ENCODE measurements at regions not wholly inside any gene's neighbourhood (a gene's known extent, or its start where the extent isn't known, plus 50 kb on each side); places are given as distances from the start of the nearest gene placed in this dataset.

GRCh38 chr5:73305386-73305785, 132.4 kb downstream of the TMEM174 start:
- Histone ChIP-seq H3K27me3 (peaks cover 59 to 70% (median 68%) of the 10 kb centered on the region in 3 donors), H3K36me3 (no peaks in the 10 kb centered on the region), H3K4me1 (peaks cover 0 to 3% of the 10 kb centered on the region in 2 donors), H3K9me3 (no peaks in the 10 kb centered on the region), H3K4me3 (no peak overlapping the region), H3K27ac (no peak overlapping the region)
- DNase-seq (no peak), ATAC-seq (no peak)
- intact Hi-C loops (cut with DNase I; ENCODE audit: low total_unique reads) (loop anchor here (10.0 kb wide), 1 partner anchor 91 kb away; no protein-coding TSS in a partner anchor), in situ Hi-C loops (cut with MboI; ENCODE audit: low sequenced_read_pairs in 4 of 4) (no loop called here)
- no peak for TF ChIP-seq CTCF (IDR thresholded peaks at IDR 0.05 in 4 of 5, conservative IDR thresholded peaks at IDR 0.05 in 1 of 5)
- TF ChIP-seq POLR2A (IDR thresholded peaks at IDR 0.05): no peak

- intact Hi-C loops (cut with DNase I; ENCODE audit: low total_unique reads) (loop anchor here (10.0 kb wide), 1 partner anchor 90 kb away; no protein-coding TSS in a partner anchor), in situ Hi-C loops (cut with MboI; ENCODE audit: low sequenced_read_pairs in 4 of 4) (no loop called here)
- H3K36me3 ChIP-seq: no peaks in the 10 kb centered on the region
Observed at GRCh38 chr5:73304381-73304780, 131.4 kb downstream of the TMEM174 start.

GRCh38 chr5:73303148-73304079, 130.4 kb downstream of the TMEM174 start:
- peak overlapping the region in 2 of 4 donors; percentile 1 to 15 for H3K4me3 ChIP-seq
- intact Hi-C loops (cut with DNase I; ENCODE audit: low total_unique reads): loop anchor here (10.0 kb wide), 1 partner anchor 89 kb away; no protein-coding TSS in a partner anchor

More at GRCh38 chr5:73304381-73304780, 131.4 kb downstream of the TMEM174 start:
- DNase-seq (no peak), ATAC-seq (no peak)
- TF ChIP-seq POLR2A (IDR thresholded peaks at IDR 0.05): no peak
- no peak for TF ChIP-seq CTCF (IDR thresholded peaks at IDR 0.05 in 4 of 5, conservative IDR thresholded peaks at IDR 0.05 in 1 of 5)
- Histone ChIP-seq H3K27ac (no peak overlapping the region), H3K27me3 (peaks cover 59 to 75% (median 72%) of the 10 kb centered on the region in 3 donors), H3K4me3 (no peak overlapping the region), H3K4me1 (peaks cover 3 to 6% of the 10 kb centered on the region in 2 donors), H3K9me3 (no peaks in the 10 kb centered on the region)

GRCh38 chr5:73302797-73303147, 129.8 kb downstream of the TMEM174 start:
- DNase-seq: no peak
- no peak for ATAC-seq
- H3K4me1 ChIP-seq: peaks cover 7 to 16% of the 10 kb centered on the region in 2 donors
- no peaks in the 10 kb centered on the region for H3K9me3 ChIP-seq
- no peaks in the 10 kb centered on the region for H3K36me3 ChIP-seq
- in situ Hi-C loops (cut with MboI; ENCODE audit: low sequenced_read_pairs in 4 of 4) (no loop called here), intact Hi-C loops (cut with DNase I; ENCODE audit: low total_unique reads) (loop anchor here (10.0 kb wide), 1 partner anchor 88 kb away; no protein-coding TSS in a partner anchor)
- TF ChIP-seq CTCF (IDR thresholded peaks at IDR 0.05 in 4 of 5, conservative IDR thresholded peaks at IDR 0.05 in 1 of 5): no peak
- TF ChIP-seq POLR2A (IDR thresholded peaks at IDR 0.05): no peak
- H3K4me3 ChIP-seq: peak overlapping the region in 2 of 4 donors; percentile 1 to 15
- peaks cover 74 to 86% (median 84%) of the 10 kb centered on the region in 3 donors for H3K27me3 ChIP-seq
- H3K27ac ChIP-seq: no peak overlapping the region

More at GRCh38 chr5:73303148-73304079, 130.4 kb downstream of the TMEM174 start:
- no peak for TF ChIP-seq CTCF (IDR thresholded peaks at IDR 0.05 in 4 of 5, conservative IDR thresholded peaks at IDR 0.05 in 1 of 5)
- TF ChIP-seq POLR2A (IDR thresholded peaks at IDR 0.05): no peak
- Histone ChIP-seq H3K27me3 (peaks cover 67 to 80% (median 77%) of the 10 kb centered on the region in 3 donors), H3K36me3 (no peaks in the 10 kb centered on the region), H3K27ac (no peak overlapping the region), H3K4me1 (peaks cover 7 to 13% of the 10 kb centered on the region in 2 donors), H3K9me3 (no peaks in the 10 kb centered on the region)
- DNase-seq (no peak), ATAC-seq (no peak)
- in situ Hi-C loops (cut with MboI; ENCODE audit: low sequenced_read_pairs in 4 of 4): no loop called here

Measured in gastrocnemius medialis (tissue), 4 donors.